Suprapubic skin (tissue), 4 donors: ENCODE measurements at regions not wholly inside any gene's neighbourhood (a gene's known extent, or its start where the extent isn't known, plus 50 kb on each side); places are given as distances from the start of the nearest gene placed in this dataset.

Source experiments
- DNase-seq, 2 donors: peaks; one replicate each; pipeline ENCODE4 v3.0.0-alpha.2; 2019; ENCODE audit warnings: low spot score in 2 of 2
- H3K27ac ChIP-seq: fragments of 200-600 bp; sonication (generic); one replicate; pipeline ENCODE4 v1.5.1; 2019
- H3K27me3 ChIP-seq: fragments of 200-600 bp; sonication (generic); one replicate; pipeline ENCODE4 v1.5.1; 2019
- H3K36me3 ChIP-seq: fragments of 200-600 bp; sonication (generic); one replicate; pipeline ENCODE4 v1.5.1; 2019
- H3K4me1 ChIP-seq: fragments of 200-600 bp; sonication (generic); one replicate; pipeline ENCODE4 v1.5.1; 2019
- H3K4me3 ChIP-seq: fragments of 200-600 bp; sonication (generic); one replicate; pipeline ENCODE4 v1.5.1; 2019; ENCODE audit warnings: mild to moderate bottlenecking
- H3K9me3 ChIP-seq: fragments of 200-600 bp; sonication (generic); one replicate; pipeline ENCODE4 v1.5.1; 2019
- EP300 ChIP-seq: sonication (generic); formaldehyde crosslinking; IDR thresholded peaks from one replicate; pipeline ENCODE4 v1.6.1; 2017; ENCODE audit warnings: antibody characterized with exemption
- POLR2A ChIP-seq, 2 donors: fragments of 450-650 bp; IDR thresholded peaks; one replicate each; pipeline ENCODE4 v1.6.1; 2017; ENCODE audit warnings: antibody characterized with exemption in 2 of 2, mild to moderate bottlenecking in 2 of 2, moderate library complexity in 2 of 2
- POLR2AphosphoS5 ChIP-seq, 3 donors: sonication (generic); formaldehyde crosslinking; IDR thresholded peaks; one replicate each; pipeline ENCODE4 v1.6.1; 2017; ENCODE audit warnings: antibody characterized with exemption in 3 of 3
- WGBS: methylation state at CpG from one replicate; pipeline ENCODE4 v1.1.5; 2018; 5-methylcytosine and 5-hydroxymethylcytosine counted together
- TF ChIP-seq, protein P1 (sequence below), 2 donors: fragments of 200-600 bp in 1 of 2; fragments of 450-650 bp in 1 of 2; sonication (generic) in 1 of 2; IDR thresholded peaks; one replicate each; pipeline ENCODE4 v1.5.1; 2016 to 2019; ENCODE audit warnings: antibody characterized with exemption in 2 of 2, mild to moderate bottlenecking in 1 of 2, moderate library complexity in 1 of 2

- 83% methylated on average over 2 of the region's 2 CpGs for WGBS
- Histone ChIP-seq H3K36me3 (no peaks in the 10 kb centered on the region), H3K4me1 (no peaks in the 10 kb centered on the region), H3K4me3 (no peak overlapping the region), H3K27ac (no peak overlapping the region), H3K27me3 (no peaks in the 10 kb centered on the region), H3K9me3 (no peaks in the 10 kb centered on the region)
- DNase-seq: no peak
- no peak for TF ChIP-seq POLR2A (IDR thresholded peaks at IDR 0.05)
- no peak for TF ChIP-seq POLR2AphosphoS5 (IDR thresholded peaks at IDR 0.05)
- no peak for TF ChIP-seq EP300
- TF ChIP-seq, protein P1, sequence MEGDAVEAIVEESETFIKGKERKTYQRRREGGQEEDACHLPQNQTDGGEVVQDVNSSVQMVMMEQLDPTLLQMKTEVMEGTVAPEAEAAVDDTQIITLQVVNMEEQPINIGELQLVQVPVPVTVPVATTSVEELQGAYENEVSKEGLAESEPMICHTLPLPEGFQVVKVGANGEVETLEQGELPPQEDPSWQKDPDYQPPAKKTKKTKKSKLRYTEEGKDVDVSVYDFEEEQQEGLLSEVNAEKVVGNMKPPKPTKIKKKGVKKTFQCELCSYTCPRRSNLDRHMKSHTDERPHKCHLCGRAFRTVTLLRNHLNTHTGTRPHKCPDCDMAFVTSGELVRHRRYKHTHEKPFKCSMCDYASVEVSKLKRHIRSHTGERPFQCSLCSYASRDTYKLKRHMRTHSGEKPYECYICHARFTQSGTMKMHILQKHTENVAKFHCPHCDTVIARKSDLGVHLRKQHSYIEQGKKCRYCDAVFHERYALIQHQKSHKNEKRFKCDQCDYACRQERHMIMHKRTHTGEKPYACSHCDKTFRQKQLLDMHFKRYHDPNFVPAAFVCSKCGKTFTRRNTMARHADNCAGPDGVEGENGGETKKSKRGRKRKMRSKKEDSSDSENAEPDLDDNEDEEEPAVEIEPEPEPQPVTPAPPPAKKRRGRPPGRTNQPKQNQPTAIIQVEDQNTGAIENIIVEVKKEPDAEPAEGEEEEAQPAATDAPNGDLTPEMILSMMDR (IDR thresholded peaks at IDR 0.05): no peak
These were observed 801.4 kb downstream of the BRINP1 start for GRCh38 chr9:118567861-118568260.

DNA sequence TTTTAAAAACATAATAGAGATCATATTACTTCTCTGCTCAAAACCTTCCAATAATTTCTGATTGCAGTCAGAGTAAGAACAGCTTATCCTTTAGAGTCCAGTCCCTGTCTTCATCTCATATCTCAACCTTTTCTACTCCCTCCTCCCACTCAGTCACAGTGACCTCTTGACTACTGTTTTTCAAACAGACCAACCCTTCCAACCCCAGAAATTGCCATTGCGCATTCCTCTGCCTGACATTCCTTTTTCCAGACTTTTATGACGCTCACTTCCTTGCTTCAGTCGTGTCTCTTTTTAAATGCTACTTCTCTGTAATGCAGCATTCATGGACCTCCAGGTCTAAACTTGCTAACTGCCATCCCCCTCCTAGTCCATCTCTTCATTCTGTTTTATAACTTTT is 800.5 kb downstream of the BRINP1 start:
- no peaks in the 10 kb centered on the region for H3K4me1 ChIP-seq
- no peaks in the 10 kb centered on the region for H3K9me3 ChIP-seq
- WGBS: 47% methylated on average over 3 of the region's 3 CpGs
- no peaks in the 10 kb centered on the region for H3K27me3 ChIP-seq
- H3K36me3 ChIP-seq: no peaks in the 10 kb centered on the region
- no peak overlapping the region for H3K4me3 ChIP-seq
- no peak overlapping the region for H3K27ac ChIP-seq
- no peak for DNase-seq
- TF ChIP-seq POLR2AphosphoS5 (IDR thresholded peaks at IDR 0.05): no peak
- TF ChIP-seq, protein P1 (IDR thresholded peaks at IDR 0.05): no peak
- TF ChIP-seq POLR2A (IDR thresholded peaks at IDR 0.05): no peak
- TF ChIP-seq EP300: no peak

DNA sequence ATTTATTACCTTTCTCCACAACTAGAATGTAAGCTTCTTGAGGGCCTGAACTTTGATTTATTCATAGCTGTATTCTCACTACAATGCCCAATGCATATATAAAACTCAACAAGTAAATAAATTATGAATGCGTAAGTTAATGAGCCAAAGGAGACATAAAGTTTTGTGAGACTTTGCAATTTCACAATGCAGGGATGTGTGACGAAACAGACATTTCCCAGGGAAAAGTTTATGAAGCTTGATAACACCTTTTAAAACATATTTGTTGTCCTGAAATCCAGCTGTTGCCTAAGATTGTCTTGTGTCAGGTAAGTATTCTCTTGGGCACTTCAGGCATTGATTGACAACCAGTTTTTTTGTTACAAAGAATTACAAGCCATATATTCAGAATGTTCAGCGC is 800.1 kb downstream of the BRINP1 start:
- H3K4me1 ChIP-seq: no peaks in the 10 kb centered on the region
- H3K4me3 ChIP-seq: no peak overlapping the region
- H3K27ac ChIP-seq: no peak overlapping the region
- 83% methylated on average over 3 of the region's 3 CpGs for WGBS
- H3K9me3 ChIP-seq: no peaks in the 10 kb centered on the region
- DNase-seq: no peak
- TF ChIP-seq POLR2AphosphoS5 (IDR thresholded peaks at IDR 0.05): no peak
- no peak for TF ChIP-seq EP300
- TF ChIP-seq, protein P1 (IDR thresholded peaks at IDR 0.05): no peak
- no peak for TF ChIP-seq POLR2A (IDR thresholded peaks at IDR 0.05)
- no peaks in the 10 kb centered on the region for H3K27me3 ChIP-seq
- H3K36me3 ChIP-seq: no peaks in the 10 kb centered on the region

DNA sequence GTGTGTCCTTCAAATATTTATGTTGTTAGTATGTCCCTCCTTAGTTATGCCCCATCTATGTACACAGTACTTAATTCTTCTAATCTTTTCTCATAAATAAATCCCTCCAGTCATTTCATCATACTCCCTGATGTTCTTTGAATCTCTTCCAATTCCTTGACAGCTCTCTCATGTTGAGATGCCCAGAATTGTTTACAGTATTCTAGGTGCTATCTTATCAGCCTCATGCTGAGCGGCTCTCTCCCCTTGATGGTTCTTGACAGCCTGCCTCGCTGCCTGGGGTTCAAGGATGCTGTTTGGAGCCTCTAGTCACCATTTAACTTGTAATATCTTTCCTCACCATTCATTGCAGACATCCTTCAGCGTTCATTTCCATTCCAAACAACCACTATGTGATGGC is 799.2 kb downstream of the BRINP1 start:
- H3K36me3 ChIP-seq: no peaks in the 10 kb centered on the region
- no peak for DNase-seq
- no peaks in the 10 kb centered on the region for H3K4me1 ChIP-seq
- WGBS: 51% methylated on average over 3 of the region's 3 CpGs
- H3K27me3 ChIP-seq: no peaks in the 10 kb centered on the region
- no peak overlapping the region for H3K4me3 ChIP-seq
- TF ChIP-seq EP300 (no peak), POLR2AphosphoS5 (IDR thresholded peaks at IDR 0.05) (no peak), POLR2A (IDR thresholded peaks at IDR 0.05) (no peak)
- TF ChIP-seq, protein P1 (IDR thresholded peaks at IDR 0.05): no peak
- no peak overlapping the region for H3K27ac ChIP-seq
- no peaks in the 10 kb centered on the region for H3K9me3 ChIP-seq

DNA sequence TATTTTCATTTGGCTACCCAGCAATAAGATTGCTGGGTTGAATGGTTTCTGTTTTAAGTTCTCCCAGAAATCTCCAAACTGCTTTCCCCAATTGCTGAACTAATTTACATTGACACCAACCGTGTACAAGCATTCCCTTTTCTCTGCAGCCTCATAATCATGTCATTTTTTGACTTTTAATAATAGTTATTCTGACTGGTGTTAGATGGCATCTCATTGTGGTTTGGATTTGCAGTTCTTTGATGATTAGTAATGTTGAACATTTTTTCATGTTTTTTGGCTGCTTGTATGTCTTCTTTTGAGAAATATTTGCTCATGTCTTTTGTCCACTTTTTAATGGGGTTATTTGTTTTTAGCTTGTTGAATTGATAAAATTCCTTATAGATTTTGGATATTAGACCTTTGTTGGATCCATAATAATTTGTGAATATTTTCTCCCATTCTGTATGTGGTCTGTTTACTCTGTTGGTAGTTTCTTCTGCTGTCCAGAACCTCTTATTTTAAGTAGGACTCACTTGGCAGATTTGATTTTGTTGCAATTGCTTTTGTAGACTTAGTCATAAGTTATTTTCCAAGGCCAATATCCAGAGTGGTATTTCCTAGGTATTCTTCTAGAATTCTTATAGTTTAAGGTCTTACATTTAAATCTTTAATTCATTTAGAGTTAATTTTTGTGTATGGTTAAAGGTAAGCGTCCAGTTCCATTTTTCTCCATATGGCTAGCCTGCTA is 793.7 kb downstream of the BRINP1 start:
- 58% methylated on average over 2 of the region's 2 CpGs for WGBS
- H3K4me1 ChIP-seq: no peaks in the 10 kb centered on the region
- H3K27me3 ChIP-seq: no peaks in the 10 kb centered on the region

More for the DNA sequence above, 793.7 kb downstream of the BRINP1 start:
- TF ChIP-seq POLR2AphosphoS5 (IDR thresholded peaks at IDR 0.05) (no peak), POLR2A (IDR thresholded peaks at IDR 0.05) (no peak), EP300 (no peak)
- TF ChIP-seq, protein P1 (IDR thresholded peaks at IDR 0.05): no peak
- H3K4me3 ChIP-seq: no peak overlapping the region
- H3K27ac ChIP-seq: no peak overlapping the region
- no peaks in the 10 kb centered on the region for H3K9me3 ChIP-seq
- no peak for DNase-seq
- H3K36me3 ChIP-seq: no peaks in the 10 kb centered on the region
